Osteoblast (primary cell): ENCODE measurements at regions not wholly inside any gene's neighbourhood (a gene's known extent, or its start where the extent isn't known, plus 50 kb on each side); places are given as distances from the start of the nearest gene placed in this dataset.

ENCODE experiments used
- DNase-seq: peaks from one replicate; pipeline ENCODE4 v3.0.0; 2011; ENCODE audit warnings: low spot score, mixed read lengths; ENCODE audit not compliant: insufficient read length; ENCODE audit errors: missing footprints
- H2AFZ ChIP-seq: 2 replicates; pipeline ENCODE4 v1.6.0; 2011; ENCODE audit warnings: mild to moderate bottlenecking, low read length
- H3K27ac ChIP-seq: 2 replicates; pipeline ENCODE4 v1.5.1; 2011; ENCODE audit warnings: mild to moderate bottlenecking, low read depth, low read length, moderate library complexity
- H3K27me3 ChIP-seq: 2 replicates; pipeline ENCODE4 v1.6.0; 2012; ENCODE audit warnings: mild to moderate bottlenecking, control low read depth, inconsistent platforms, low read length, moderate library complexity; ENCODE audit not compliant: insufficient read depth
- H3K36me3 ChIP-seq: 2 replicates; pipeline ENCODE4 v1.5.1; 2011; ENCODE audit warnings: mild to moderate bottlenecking, low read length, control low read depth, moderate library complexity; ENCODE audit not compliant: insufficient read depth
- H3K4me1 ChIP-seq: 2 replicates; pipeline ENCODE4 v1.5.1; 2011; ENCODE audit warnings: mild to moderate bottlenecking, low read length, control low read depth, moderate library complexity; ENCODE audit not compliant: insufficient read depth
- H3K4me2 ChIP-seq: 2 replicates; pipeline ENCODE4 v1.6.0; 2011; ENCODE audit warnings: mild to moderate bottlenecking, low read length; ENCODE audit not compliant: insufficient read depth
- H3K4me3 ChIP-seq: fragments of 200-600 bp; sonication (generic); 3 replicates; pipeline ENCODE4 v1.5.1; 2012; ENCODE audit warnings: mild to moderate bottlenecking, low read length, inconsistent platforms; ENCODE audit not compliant: insufficient read depth
- H3K79me2 ChIP-seq: 2 replicates; pipeline ENCODE4 v1.6.0; 2012; ENCODE audit warnings: mild to moderate bottlenecking, low read length, control low read depth, inconsistent platforms; ENCODE audit not compliant: insufficient read depth
- H3K9me3 ChIP-seq: 2 replicates; pipeline ENCODE4 v1.5.1; 2011; ENCODE audit warnings: low read depth, low read length, control low read depth
- H4K20me1 ChIP-seq: 2 replicates; pipeline ENCODE4 v1.6.0; 2012; ENCODE audit warnings: mild to moderate bottlenecking, low read length, control low read depth; ENCODE audit not compliant: insufficient read depth
- CTCF ChIP-seq: IDR thresholded peaks from 2 replicates; pipeline ENCODE4 v1.5.1; 2011; ENCODE audit warnings: mild to moderate bottlenecking, low read depth, low read length, moderate library complexity; ENCODE audit errors: extremely low read depth

- no peak overlapping the region for H3K27ac ChIP-seq
- peak overlapping the region; percentile 41 for H2AFZ ChIP-seq
Measured at GRCh38 chr9:86586144-86586494, 231.9 kb upstream of the TUT7 start.

GRCh38 chr9:86585422-86586143 lies 231.4 kb upstream of the TUT7 start:
- no peaks in the 10 kb centered on the region for H3K36me3 ChIP-seq
- DNase-seq, result no peak
- no peaks in the 10 kb centered on the region for H3K4me1 ChIP-seq
- H3K9me3 ChIP-seq, result no peaks in the 10 kb centered on the region
- no peak overlapping the region for H3K27ac ChIP-seq
- H3K4me2 ChIP-seq, result peak overlapping the region; percentile 64
- TF ChIP-seq CTCF, result no peak
- no peaks in the 10 kb centered on the region for H3K79me2 ChIP-seq
- H3K27me3 ChIP-seq, result no peaks in the 10 kb centered on the region
- no peaks in the 10 kb centered on the region for H4K20me1 ChIP-seq
- H3K4me3 ChIP-seq, result peak overlapping the region; percentile 53
- H2AFZ ChIP-seq, result peak overlapping the region; percentile 41

More at GRCh38 chr9:86586144-86586494, 231.9 kb upstream of the TUT7 start:
- peak overlapping the region; percentile 64 for H3K4me2 ChIP-seq
- no peaks in the 10 kb centered on the region for H3K9me3 ChIP-seq
- H3K4me3 ChIP-seq, result peak overlapping the region; percentile 53
- H3K36me3 ChIP-seq, result no peaks in the 10 kb centered on the region
- TF ChIP-seq CTCF, result no peak
- H3K79me2 ChIP-seq, result no peaks in the 10 kb centered on the region
- H3K4me1 ChIP-seq, result no peaks in the 10 kb centered on the region
- H3K27me3 ChIP-seq, result no peaks in the 10 kb centered on the region
- DNase-seq, result peak; percentile 64
- no peaks in the 10 kb centered on the region for H4K20me1 ChIP-seq

- no peaks in the 10 kb centered on the region for H3K36me3 ChIP-seq
- H2AFZ ChIP-seq, result no peak overlapping the region
- H3K4me3 ChIP-seq, result no peak overlapping the region
- H3K4me2 ChIP-seq, result no peak overlapping the region
- TF ChIP-seq CTCF, result no peak
- no peaks in the 10 kb centered on the region for H4K20me1 ChIP-seq
- no peaks in the 10 kb centered on the region for H3K9me3 ChIP-seq
- no peaks in the 10 kb centered on the region for H3K4me1 ChIP-seq
- H3K79me2 ChIP-seq, result no peaks in the 10 kb centered on the region
- peaks cover 4% of the 10 kb centered on the region for H3K27me3 ChIP-seq
- no peak overlapping the region for H3K27ac ChIP-seq
- no peak for DNase-seq
Measured at GRCh38 chr9:86580688-86581087, 226.5 kb upstream of the TUT7 start.

GRCh38 chr9:86578722-86579121 lies 224.5 kb upstream of the TUT7 start:
- Histone ChIP-seq H3K4me3 (no peak overlapping the region), H3K27me3 (peaks cover 4% of the 10 kb centered on the region), H3K27ac (no peak overlapping the region), H3K4me2 (no peak overlapping the region), H3K4me1 (no peaks in the 10 kb centered on the region), H3K36me3 (no peaks in the 10 kb centered on the region), H2AFZ (no peak overlapping the region), H4K20me1 (no peaks in the 10 kb centered on the region), H3K79me2 (no peaks in the 10 kb centered on the region), H3K9me3 (no peaks in the 10 kb centered on the region)
- no peak for DNase-seq
- TF ChIP-seq CTCF, result no peak
